SK-N-MC (cell line): ENCODE measurements at regions not wholly inside any gene's neighbourhood (a gene's known extent, or its start where the extent isn't known, plus 50 kb on each side); places are given as distances from the start of the nearest gene placed in this dataset.

ENCODE experiments used
- DNase-seq: peaks from one replicate; pipeline ENCODE4 v3.0.0-alpha.2; 2011; ENCODE audit warnings: low read depth, low spot score
- H3K27ac ChIP-seq: fragments of 200-600 bp; sonication (generic); 2 replicates; pipeline ENCODE4 v1.5.1; 2016; ENCODE audit warnings: mixed run types
- H3K36me3 ChIP-seq: fragments of 200-600 bp; sonication (generic); 2 replicates; pipeline ENCODE4 v1.6.1; 2017; ENCODE audit warnings: antibody characterized with exemption, low read length, mixed read lengths; ENCODE audit not compliant: insufficient read depth
- H3K4me3 ChIP-seq: fragments of 200-600 bp; sonication (generic); 2 replicates; pipeline ENCODE4 v1.5.1; 2016
- H3K9ac ChIP-seq: fragments of 200-600 bp; sonication (generic); 2 replicates; pipeline ENCODE4 v1.8.0; 2017; ENCODE audit warnings: mixed run types, mixed read lengths; ENCODE audit not compliant: insufficient read length
- H3K9me3 ChIP-seq: fragments of 200-600 bp; sonication (generic); 2 replicates; pipeline ENCODE4 v1.6.1; 2017; ENCODE audit warnings: low read depth, mild to moderate bottlenecking, antibody characterized with exemption, low read length, moderate library complexity, mixed read lengths
- EZH2 ChIP-seq: fragments of 200-600 bp; sonication (generic); IDR thresholded peaks from one replicate; pipeline ENCODE4 v1.6.1; 2017; ENCODE audit warnings: antibody characterized with exemption
- FOXP2 ChIP-seq: optimal IDR thresholded peaks from 2 replicates; pipeline ENCODE3; 2011; ENCODE audit warnings: mild to moderate bottlenecking, moderate library complexity; ENCODE audit not compliant: insufficient read depth; ENCODE audit errors: extremely low read length, control extremely low read depth
- POLR2AphosphoS5 ChIP-seq: IDR thresholded peaks from 2 replicates; pipeline ENCODE4 v1.6.1; 2012; ENCODE audit warnings: mild to moderate bottlenecking, low read depth, low read length, borderline replicate concordance

DNA sequence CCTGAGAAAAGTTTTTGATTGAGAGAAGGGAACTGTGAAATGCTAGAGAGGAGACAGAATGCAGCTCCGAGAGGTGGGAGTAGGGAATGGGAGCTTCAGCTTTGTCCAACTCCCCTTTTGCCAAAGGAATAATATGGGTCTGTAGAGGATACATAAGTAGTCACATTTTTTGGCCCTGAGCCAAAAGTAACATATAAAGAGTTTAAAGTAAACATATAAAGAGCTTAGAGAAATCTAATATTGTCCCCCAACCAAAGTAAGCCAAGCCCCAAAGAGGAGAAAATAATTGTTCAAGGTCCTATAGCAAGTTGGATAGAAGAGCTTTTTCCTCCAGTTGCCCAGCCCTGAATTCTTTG is 215.1 kb downstream of the TMEM114 start:
- Histone ChIP-seq H3K27ac (no peak overlapping the region), H3K36me3 (no peaks in the 10 kb centered on the region), H3K9ac (no peak overlapping the region), H3K4me3 (no peak overlapping the region), H3K9me3 (no peaks in the 10 kb centered on the region)
- TF ChIP-seq FOXP2, result no peak
- TF ChIP-seq POLR2AphosphoS5, result no peak
- TF ChIP-seq EZH2, result no peak
- no peak for DNase-seq

DNA sequence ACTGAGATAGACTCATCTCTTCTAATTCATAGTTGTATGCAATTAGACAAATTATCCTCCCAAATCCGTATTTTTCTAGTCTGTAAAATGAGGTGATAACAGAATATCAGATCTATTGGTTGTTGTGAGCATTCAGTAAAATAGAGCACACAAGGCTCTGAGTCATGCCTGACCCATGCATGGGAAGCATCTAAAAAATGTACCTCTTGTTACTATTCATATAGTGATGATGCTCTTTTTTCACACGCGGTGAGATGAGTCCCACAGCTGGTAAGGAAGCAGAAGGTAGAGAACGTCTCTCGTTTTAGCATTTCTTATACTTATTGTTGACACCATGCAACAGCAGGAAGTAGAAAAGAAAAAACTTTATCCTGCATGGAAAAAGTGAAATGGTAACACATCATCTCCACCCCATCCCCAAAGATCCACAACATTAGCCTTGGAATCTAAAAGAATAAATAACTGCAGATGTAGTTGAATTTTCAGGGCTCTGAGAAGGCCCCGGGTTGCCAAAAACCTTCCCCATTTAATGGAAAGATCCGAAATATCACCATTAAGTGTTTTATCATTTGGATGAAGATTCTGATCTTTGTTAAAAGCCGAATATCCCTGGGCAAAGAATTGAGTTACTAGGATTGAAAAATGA is 215.6 kb downstream of the TMEM114 start:
- TF ChIP-seq EZH2 (no peak), FOXP2 (no peak), POLR2AphosphoS5 (no peak)
- H3K9ac ChIP-seq, result no peak overlapping the region
- H3K27ac ChIP-seq, result no peak overlapping the region
- H3K4me3 ChIP-seq, result no peak overlapping the region
- no peaks in the 10 kb centered on the region for H3K9me3 ChIP-seq
- DNase-seq, result no peak
- no peaks in the 10 kb centered on the region for H3K36me3 ChIP-seq

DNA sequence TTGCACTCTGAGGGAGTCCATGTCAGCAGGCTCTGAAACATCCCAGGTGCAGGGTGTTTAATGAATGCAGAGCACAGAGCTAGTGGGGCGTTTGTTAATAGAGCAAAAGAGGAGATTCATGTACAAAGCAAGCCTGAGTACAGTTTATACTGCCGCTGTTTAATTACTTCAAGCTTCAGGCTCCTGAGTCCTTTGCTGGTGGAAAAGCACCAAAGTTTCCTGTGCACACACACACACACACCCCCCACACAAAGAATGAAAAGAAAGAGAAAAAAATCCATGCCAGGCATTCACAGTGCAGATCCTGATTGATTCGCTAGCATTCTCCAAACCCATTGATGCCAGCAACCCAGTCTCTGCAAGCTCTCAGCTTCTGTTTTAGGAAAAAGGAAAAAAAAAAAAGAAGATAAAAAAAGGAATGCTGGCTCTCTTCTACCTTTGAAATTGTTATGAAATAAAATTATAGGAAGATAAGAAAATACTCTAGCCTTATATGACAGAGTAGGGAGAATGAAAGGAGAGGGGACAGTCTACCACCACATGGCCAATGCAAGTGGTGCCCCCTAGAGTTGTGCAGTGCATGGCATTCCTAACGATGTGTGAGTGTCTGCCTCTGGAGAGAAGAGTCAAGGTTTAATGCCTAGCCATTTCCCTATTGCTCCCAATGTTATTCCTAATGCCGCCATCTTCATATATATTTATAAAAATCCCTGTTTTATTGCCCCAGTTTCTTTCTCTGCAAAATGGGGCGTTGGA is 216.5 kb downstream of the TMEM114 start:
- Histone ChIP-seq H3K4me3 (no peak overlapping the region), H3K27ac (no peak overlapping the region), H3K9ac (no peak overlapping the region), H3K9me3 (no peaks in the 10 kb centered on the region), H3K36me3 (no peaks in the 10 kb centered on the region)
- no peak for TF ChIP-seq POLR2AphosphoS5
- no peak for TF ChIP-seq EZH2
- TF ChIP-seq FOXP2, result no peak
- DNase-seq, result no peak

DNA sequence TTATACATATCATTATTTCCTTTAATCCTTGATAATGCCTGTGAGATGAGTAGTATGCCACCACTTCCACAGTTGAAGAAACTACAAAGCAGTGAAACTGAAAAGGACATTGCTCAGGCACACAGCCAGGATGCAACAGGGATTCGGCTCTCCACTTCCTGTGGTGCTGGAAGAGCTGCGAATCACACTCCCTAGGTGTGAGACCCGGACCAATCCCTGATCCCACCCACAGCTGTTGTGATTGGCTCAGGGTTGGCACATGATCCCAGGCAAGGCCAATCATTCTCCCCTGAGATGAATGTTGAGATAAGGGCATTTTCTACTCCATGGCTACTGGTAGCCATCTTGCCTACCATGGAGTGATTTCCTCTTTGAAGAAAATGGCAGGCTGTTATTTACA is 218.2 kb downstream of the TMEM114 start:
- no peak for DNase-seq
- no peak overlapping the region for H3K9ac ChIP-seq
- no peak overlapping the region for H3K4me3 ChIP-seq
- TF ChIP-seq POLR2AphosphoS5, result no peak
- TF ChIP-seq FOXP2, result no peak
- no peak for TF ChIP-seq EZH2
- no peaks in the 10 kb centered on the region for H3K9me3 ChIP-seq
- no peak overlapping the region for H3K27ac ChIP-seq
- no peaks in the 10 kb centered on the region for H3K36me3 ChIP-seq

DNA sequence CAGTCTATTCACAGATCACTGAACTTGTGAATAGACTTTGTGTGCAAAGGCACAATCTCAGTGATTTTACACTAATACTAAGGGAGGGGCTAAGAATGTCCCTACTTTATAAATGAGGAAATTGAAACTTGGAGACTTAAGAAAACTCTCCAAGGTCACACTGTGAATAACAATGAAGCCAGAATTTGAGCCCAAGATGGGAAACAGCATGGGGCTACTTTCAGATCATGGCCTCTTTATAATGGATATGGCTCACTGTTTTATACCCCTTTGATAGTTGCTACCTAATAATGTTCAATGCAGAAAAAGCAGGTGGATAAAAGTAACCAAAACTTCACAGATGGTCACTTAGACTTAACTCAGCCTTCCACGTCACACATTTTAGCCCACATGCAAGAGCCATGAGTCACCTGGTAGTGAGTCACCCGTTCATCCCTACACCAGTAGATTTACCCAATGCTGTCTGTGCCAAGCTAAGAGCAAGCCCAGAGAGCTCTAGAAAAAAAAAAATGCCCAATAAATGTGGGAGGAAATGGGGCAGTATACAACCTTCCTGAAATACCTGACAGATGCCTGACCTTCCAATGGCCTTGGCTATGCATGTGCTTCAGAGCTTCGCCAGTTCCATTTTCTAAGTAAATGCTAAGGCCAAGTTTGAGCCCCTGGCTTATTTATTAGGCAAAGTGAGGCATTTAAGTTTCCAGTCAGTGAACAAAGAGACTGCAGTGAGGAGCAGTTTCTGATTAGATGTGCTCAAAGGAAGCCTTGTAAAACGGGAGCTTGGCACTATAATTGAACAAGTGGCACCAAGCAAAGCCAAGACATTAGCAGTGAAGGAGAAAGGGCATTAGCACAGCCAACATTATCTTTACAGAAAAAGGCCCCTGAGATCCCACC is 219.7 kb downstream of the TMEM114 start:
- no peaks in the 10 kb centered on the region for H3K36me3 ChIP-seq
- H3K27ac ChIP-seq, result no peak overlapping the region
- TF ChIP-seq POLR2AphosphoS5 (no peak), EZH2 (no peak), FOXP2 (no peak)
- H3K9me3 ChIP-seq, result no peaks in the 10 kb centered on the region
- H3K9ac ChIP-seq, result no peak overlapping the region
- DNase-seq, result no peak
- H3K4me3 ChIP-seq, result no peak overlapping the region

- Histone ChIP-seq H3K9ac (no peak overlapping the region), H3K36me3 (no peaks in the 10 kb centered on the region), H3K9me3 (no peaks in the 10 kb centered on the region), H3K27ac (no peak overlapping the region), H3K4me3 (no peak overlapping the region)
- DNase-seq, result no peak
- TF ChIP-seq POLR2AphosphoS5 (no peak), EZH2 (no peak), FOXP2 (no peak)
These were observed 231.4 kb downstream of the TMEM114 start for GRCh38 chr16:8358937-8359336.

DNA sequence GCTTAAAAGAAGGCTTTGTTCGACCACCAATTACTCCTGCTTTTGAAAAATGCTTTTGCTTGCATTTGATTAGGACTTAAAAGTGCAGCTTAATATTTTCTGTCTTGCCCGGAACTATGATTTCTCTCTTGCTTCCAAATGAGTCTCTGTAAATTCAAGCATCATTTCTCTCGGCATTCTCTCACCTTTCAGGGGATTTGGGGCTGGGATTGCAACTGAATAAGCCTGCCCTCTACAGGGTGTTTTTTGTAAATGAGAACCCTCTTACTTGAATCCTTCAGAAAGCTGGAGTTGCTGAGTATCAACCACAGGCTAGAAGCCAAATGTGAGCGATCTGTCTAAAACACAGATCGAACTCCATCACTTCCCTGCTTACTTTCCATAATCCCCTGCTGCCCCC is 234.6 kb downstream of the TMEM114 start:
- Histone ChIP-seq H3K27ac (no peak overlapping the region), H3K36me3 (no peaks in the 10 kb centered on the region), H3K9me3 (no peaks in the 10 kb centered on the region), H3K4me3 (no peak overlapping the region), H3K9ac (no peak overlapping the region)
- TF ChIP-seq POLR2AphosphoS5 (no peak), EZH2 (no peak), FOXP2 (no peak)
- no peak for DNase-seq

GRCh38 chr16:8346294-8346693 is 244.0 kb downstream of the TMEM114 start:
- no peak for TF ChIP-seq EZH2

More at GRCh38 chr16:8346294-8346693, 244.0 kb downstream of the TMEM114 start:
- H3K27ac ChIP-seq, result no peak overlapping the region
- H3K9ac ChIP-seq, result no peak overlapping the region
- peak; percentile 6 for DNase-seq
- H3K9me3 ChIP-seq, result no peaks in the 10 kb centered on the region
- H3K4me3 ChIP-seq, result no peak overlapping the region
- H3K36me3 ChIP-seq, result no peaks in the 10 kb centered on the region
